ENCODE measurements at regions not wholly inside any gene's neighbourhood (a gene's known extent, or its start where the extent isn't known, plus 50 kb on each side); places are given as distances from the start of the nearest gene placed in this dataset.

- H3K36me3 Mint-ChIP-seq = no peaks in the 10 kb centered on the region
- ChIA-PET CTCF (interaction anchor here (0.7 to 2.3 kb wide), 6 partner anchors 78 to 313 kb away, joined by 3 to 8 read pairs (median 4); no protein-coding TSS in a partner anchor), POLR2A (no interaction called here)
- no peak for TF ChIP-seq IRF1 (CRISPR knock-in tag; IDR thresholded peaks at IDR 0.05)
- TF ChIP-seq AR (CRISPR knock-in tag; IDR thresholded peaks at IDR 0.05) = no peak
- no peak for TF ChIP-seq TCF7 (CRISPR knock-in tag; IDR thresholded peaks at IDR 0.05; ENCODE audit: low read depth)
- no peak for TF ChIP-seq ZNF396 (CRISPR knock-in tag; IDR thresholded peaks at IDR 0.05; ENCODE audit: borderline replicate concordance)
- H3K27me3 Mint-ChIP-seq (ENCODE audit: low read depth) = no peaks in the 10 kb centered on the region
- H3K4me1 Mint-ChIP-seq = peaks cover 38% of the 10 kb centered on the region
- no peaks in the 10 kb centered on the region for H3K9me3 Mint-ChIP-seq
- ATAC-seq (no peak), DNase-seq (ENCODE audit: low spot score) (no peak)
- no peak overlapping the region for H3K27ac Mint-ChIP-seq
- H3K4me3 Mint-ChIP-seq = no peak overlapping the region
Observed at GRCh38 chr18:64330931-64331330, 182.0 kb upstream of the LINC00305 start.

- no peaks in the 10 kb centered on the region for H3K36me3 Mint-ChIP-seq
- ChIA-PET CTCF (interaction anchor here (0.9 to 2.3 kb wide), 3 partner anchors 210 to 292 kb away, joined by 3 to 8 read pairs (median 3); no protein-coding TSS in a partner anchor), POLR2A (no interaction called here)
- peak overlapping the region; percentile 30; the same call in 1 of the 2 replicates for H3K27ac Mint-ChIP-seq
- ATAC-seq (peak; percentile 92), DNase-seq (ENCODE audit: low spot score) (peak; percentile 12)
- no peaks in the 10 kb centered on the region for H3K27me3 Mint-ChIP-seq (ENCODE audit: low read depth)
- TF ChIP-seq JAZF1 (CRISPR knock-in tag; IDR thresholded peaks at IDR 0.05) (no peak), MAX (CRISPR knock-in tag; IDR thresholded peaks at IDR 0.05) (no peak), ATF2 (CRISPR knock-in tag; IDR thresholded peaks at IDR 0.05; ENCODE audit: borderline replicate concordance, low read depth) (no peak), PRDM15 (CRISPR knock-in tag; IDR thresholded peaks at IDR 0.05) (no peak), CDX4 (CRISPR knock-in tag; IDR thresholded peaks at IDR 0.05; ENCODE audit: borderline replicate concordance) (no peak), AR (CRISPR knock-in tag; IDR thresholded peaks at IDR 0.05) (no peak)
- no peak overlapping the region for H3K4me3 Mint-ChIP-seq
- peaks cover 40% of the 10 kb centered on the region for H3K4me1 Mint-ChIP-seq
- H3K9me3 Mint-ChIP-seq = no peaks in the 10 kb centered on the region
Observed at GRCh38 chr18:64330161-64330560, 181.3 kb upstream of the LINC00305 start.
